GM23248 (cell line): ENCODE measurements at regions not wholly inside any gene's neighbourhood (a gene's known extent, or its start where the extent isn't known, plus 50 kb on each side); places are given as distances from the start of the nearest gene placed in this dataset.

Source experiments
- EZH2 ChIP-seq: fragments of 200-600 bp; sonication (generic); IDR thresholded peaks from 2 replicates; pipeline ENCODE4 v1.6.1; 2018; ENCODE audit warnings: antibody characterized with exemption, mild to moderate bottlenecking; ENCODE audit not compliant: insufficient read depth, poor library complexity, severe bottlenecking
- EZH2phosphoT487 ChIP-seq: fragments of 200-600 bp; sonication (generic); IDR thresholded peaks from 2 replicates; pipeline ENCODE4 v1.6.1; 2018; ENCODE audit warnings: antibody characterized with exemption, moderate library complexity, mild to moderate bottlenecking, low read depth; ENCODE audit not compliant: insufficient read depth

DNA sequence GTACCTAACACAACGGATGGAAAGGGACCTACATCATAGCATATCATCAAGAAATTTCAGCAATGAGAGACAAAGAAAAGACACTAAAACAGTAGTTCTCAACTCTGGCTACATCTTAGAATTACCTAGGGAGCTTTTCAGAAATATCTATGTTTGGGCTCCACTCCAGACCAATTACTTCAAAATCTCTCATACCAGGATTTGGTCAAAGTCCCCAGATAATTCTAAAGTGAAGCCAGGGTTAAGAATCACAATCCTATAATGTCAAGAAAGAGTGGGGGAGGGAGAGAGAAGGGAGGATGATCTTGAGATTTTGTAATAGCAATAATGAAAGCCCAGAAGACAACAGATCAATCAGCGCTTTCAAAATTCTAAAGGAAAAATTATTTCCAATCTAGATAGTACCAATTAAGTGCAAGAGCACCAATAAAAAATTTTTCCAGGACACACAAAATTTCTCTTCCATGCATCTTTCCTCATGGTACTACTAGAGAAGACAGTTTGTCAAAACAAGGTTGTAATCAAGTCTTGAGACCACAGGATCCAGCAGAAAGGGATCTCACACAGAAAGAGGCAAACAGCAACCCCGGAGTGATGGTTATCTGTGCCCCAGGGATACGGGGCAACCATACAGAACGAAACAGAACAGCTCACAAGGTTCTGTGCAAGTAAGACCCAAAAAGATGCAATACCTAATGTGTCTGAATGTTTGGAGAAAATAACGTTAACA is 152.9 kb upstream of the DST start:
- no peak for TF ChIP-seq EZH2phosphoT487
- no peak for TF ChIP-seq EZH2
